NCI-H446 treated with DMSO at 0.1 percent for 48 hours (cell line): ENCODE measurements at regions not wholly inside any gene's neighbourhood (a gene's known extent, or its start where the extent isn't known, plus 50 kb on each side); places are given as distances from the start of the nearest gene placed in this dataset.
"Not testable (repeated sequence)": the region's sequence is repeated elsewhere in the genome, so short reads cannot be mapped to it uniquely, and the experiment has no call there.

Experiments used
- DNase-seq: peaks from one replicate; lab custom pipeline; 2025; lab: John Stamatoyannopoulos, UW

- DNase-seq, result no peak
These were observed 822.4 kb downstream of the FAT4 start for GRCh38 chr4:126136922-126137781.

- no peak for DNase-seq
These were observed 823.0 kb downstream of the FAT4 start for GRCh38 chr4:126137782-126138170.

- no peak for DNase-seq
These were observed 829.9 kb downstream of the FAT4 start for GRCh38 chr4:126144543-126145237.

GRCh38 chr4:126168484-126168883 is 853.7 kb downstream of the FAT4 start:
- DNase-seq, result no peak

GRCh38 chr4:126172126-126172525 is 857.4 kb downstream of the FAT4 start:
- no peak for DNase-seq

- no peak for DNase-seq
These were observed 859.9 kb downstream of the FAT4 start for GRCh38 chr4:126174627-126175026.

GRCh38 chr4:126180642-126181041 is 865.9 kb downstream of the FAT4 start:
- no peak for DNase-seq

- no peak for DNase-seq
These were observed 867.6 kb downstream of the FAT4 start for GRCh38 chr4:126182336-126182735.

- DNase-seq, result no peak
These were observed 868.0 kb downstream of the FAT4 start for GRCh38 chr4:126182786-126183185.

- no peak for DNase-seq
These were observed 868.5 kb downstream of the FAT4 start for GRCh38 chr4:126183206-126183605.

GRCh38 chr4:126191536-126191935 is 876.8 kb downstream of the FAT4 start:
- no peak for DNase-seq

GRCh38 chr4:126192506-126192905 is 877.8 kb downstream of the FAT4 start:
- DNase-seq, result no peak

GRCh38 chr4:126201251-126202138 is 886.7 kb downstream of the FAT4 start:
- DNase-seq, result not testable (repeated sequence)

GRCh38 chr4:126202226-126202625 is 887.5 kb downstream of the FAT4 start:
- DNase-seq, result no peak

- no peak for DNase-seq
These were observed 893.2 kb downstream of the FAT4 start for GRCh38 chr4:126207910-126208309.

GRCh38 chr4:126209147-126209546 is 894.4 kb downstream of the FAT4 start:
- DNase-seq, result no peak

GRCh38 chr4:126213996-126214395 is 899.2 kb downstream of the FAT4 start:
- no peak for DNase-seq

GRCh38 chr4:126215759-126216158 is 901.0 kb downstream of the FAT4 start:
- no peak for DNase-seq

GRCh38 chr4:126216611-126217010 is 901.9 kb downstream of the FAT4 start:
- DNase-seq, result no peak

GRCh38 chr4:126221282-126221681 is 906.5 kb downstream of the FAT4 start:
- DNase-seq, result no peak

GRCh38 chr4:126221717-126222340 is 907.1 kb downstream of the FAT4 start:
- no peak for DNase-seq
